AG20443 (cell line): ENCODE measurements at regions not wholly inside any gene's neighbourhood (a gene's known extent, or its start where the extent isn't known, plus 50 kb on each side); places are given as distances from the start of the nearest gene placed in this dataset.
"Not testable (repeated sequence)": the region's sequence is repeated elsewhere in the genome, so short reads cannot be mapped to it uniquely, and the experiment has no call there.

ENCODE experiments used
- DNase-seq: peaks from one replicate; pipeline ENCODE4 v3.0.0; 2012; ENCODE audit warnings: low spot score, mixed read lengths

DNA sequence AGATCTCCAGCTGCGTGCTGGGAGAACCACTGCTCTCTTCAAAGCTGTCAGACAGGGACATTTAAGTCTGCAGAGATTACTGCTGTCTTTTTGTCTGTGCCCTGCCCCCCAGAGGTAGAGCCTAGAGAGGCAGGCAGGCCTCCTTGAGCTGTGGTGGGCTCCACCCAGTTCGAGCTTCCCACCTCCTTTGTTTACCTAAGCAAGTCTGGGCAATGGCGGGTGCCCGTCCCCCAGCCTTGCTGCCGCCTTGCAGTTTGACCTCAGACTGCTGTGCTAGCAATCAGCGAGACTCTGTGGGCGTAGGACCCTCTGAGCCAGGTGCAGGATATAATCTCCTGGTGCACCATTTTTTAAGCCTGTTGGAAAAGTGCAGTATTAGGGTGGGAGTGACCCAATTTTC lies 128.6 kb downstream of the ACTR3 start:
- DNase-seq = not testable (repeated sequence)

DNA sequence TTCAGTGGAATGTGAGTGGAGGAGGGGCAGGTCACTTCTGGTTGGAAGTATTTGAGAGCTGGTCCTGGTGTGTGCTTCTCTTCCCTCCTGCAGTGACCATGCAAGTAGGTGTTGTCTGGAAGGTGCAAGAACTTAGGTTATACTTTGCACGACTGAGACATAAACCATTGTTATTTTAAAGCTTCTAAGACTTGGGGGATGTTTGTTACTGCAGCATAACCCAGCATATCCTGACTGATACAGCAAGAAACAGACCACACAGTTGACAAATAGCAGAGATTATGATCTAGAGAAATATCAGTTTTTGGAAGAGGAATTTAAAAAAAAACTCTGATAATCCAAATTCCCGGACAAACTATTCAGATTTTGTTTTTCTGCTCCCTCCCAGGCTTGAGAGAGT lies 130.8 kb downstream of the ACTR3 start:
- DNase-seq = no peak

GRCh38 chr2:114022360-114023085 lies 132.6 kb downstream of the ACTR3 start:
- DNase-seq = peak; percentile 47

GRCh38 chr2:114024326-114024725 lies 134.4 kb downstream of the ACTR3 start:
- DNase-seq = no peak

DNA sequence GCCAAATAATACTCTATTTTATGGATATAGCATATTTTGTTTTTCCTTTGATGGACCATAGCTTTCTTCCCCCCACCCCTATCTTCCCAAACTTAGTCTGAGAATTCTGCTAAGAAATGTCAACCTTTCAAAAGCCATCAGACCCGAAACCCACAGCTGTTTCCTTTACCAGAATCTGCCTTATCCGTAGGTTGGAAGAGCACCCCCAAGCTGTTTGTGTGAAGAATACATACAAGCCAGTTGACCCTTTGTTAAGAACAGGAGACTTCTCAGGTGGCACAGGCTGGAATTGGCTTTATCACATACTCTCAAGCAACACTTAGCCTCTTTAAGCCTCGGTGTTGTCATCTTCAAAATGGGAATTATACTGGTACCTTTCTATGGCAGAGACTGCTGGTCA lies 135.1 kb downstream of the ACTR3 start:
- no peak for DNase-seq

- DNase-seq = no peak
Measured at GRCh38 chr2:114027437-114027836, 137.5 kb downstream of the ACTR3 start.

- DNase-seq = no peak
Measured at GRCh38 chr2:114031605-114032505, 142.0 kb downstream of the ACTR3 start.

- DNase-seq = no peak
Measured at GRCh38 chr2:114032705-114033104, 142.8 kb downstream of the ACTR3 start.

DNA sequence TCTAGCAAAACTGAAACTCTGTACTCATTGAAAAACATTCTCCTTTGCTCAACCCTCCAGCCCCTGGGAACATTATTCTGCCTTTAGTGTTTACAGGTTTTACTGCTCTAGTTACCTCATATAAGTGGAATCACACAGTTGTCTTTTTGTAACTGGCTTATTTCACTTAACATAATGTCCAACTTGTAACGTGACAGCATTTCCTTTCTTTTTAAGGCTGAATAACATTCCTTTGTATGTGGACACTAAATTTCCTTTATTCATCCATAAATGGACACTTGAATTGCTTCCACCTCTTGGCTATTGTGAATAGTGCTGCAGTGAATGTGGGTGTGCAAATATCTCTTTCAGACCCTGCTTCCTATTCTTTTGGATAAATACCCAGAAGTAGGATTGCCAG lies 144.9 kb downstream of the ACTR3 start:
- no peak for DNase-seq

DNA sequence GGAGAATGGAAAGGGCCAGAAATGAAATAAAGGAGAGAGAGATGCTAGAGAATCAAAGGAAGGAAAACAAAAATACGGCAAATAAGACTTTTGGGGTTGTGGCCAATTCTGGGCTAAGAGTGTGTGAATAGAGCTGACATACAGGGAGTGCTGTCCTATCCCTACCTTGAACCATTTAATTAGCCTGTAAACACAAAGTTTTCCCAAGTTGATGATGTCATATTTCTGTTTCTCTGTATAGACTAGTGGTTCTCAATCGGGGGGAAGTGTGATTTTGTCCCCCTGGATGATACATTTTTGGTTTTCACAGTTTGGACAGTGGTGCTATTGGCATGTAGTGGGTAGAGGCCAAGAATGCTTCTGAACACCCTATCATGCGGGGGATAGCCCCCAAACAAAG lies 148.8 kb downstream of the ACTR3 start:
- no peak for DNase-seq

DNA sequence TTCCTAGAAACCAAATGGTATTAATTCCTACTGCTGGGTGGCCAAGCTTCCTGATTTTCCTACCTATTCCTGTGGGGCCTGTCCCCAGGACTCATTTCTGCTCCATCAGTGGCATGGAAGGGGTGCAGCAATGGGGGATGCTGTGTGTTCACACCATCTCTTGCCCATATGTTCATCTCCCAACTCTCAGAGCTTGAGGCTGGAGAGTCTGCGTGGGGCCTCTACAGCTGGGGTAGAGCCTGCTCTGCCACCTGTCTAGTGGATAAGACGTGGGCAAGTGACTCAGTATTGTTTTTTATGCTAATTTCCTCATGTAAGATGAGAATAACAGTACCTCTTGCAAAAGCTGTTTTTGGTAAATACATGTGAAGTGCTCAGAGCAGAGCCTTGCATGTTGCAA lies 149.8 kb downstream of the ACTR3 start:
- DNase-seq = no peak

DNA sequence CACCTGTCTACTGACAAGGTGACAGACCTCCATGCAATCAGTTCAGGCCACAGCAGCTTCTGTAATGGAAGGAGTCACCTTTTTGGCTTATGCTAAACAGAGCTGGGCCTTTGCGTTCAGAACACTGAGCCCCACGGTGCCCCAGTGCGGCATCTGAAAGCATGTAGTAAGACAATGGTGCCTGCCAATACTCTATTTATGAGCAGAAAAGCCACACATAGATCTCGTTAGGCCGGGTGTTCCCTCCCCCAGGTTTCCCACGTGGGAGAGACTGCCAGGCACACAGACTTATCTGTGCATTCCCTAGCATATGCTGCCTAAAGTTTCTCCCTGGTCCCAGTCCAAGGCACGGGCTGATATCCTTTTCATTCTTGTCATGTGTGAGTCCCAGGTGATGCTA lies 150.9 kb downstream of the ACTR3 start:
- DNase-seq = no peak

DNA sequence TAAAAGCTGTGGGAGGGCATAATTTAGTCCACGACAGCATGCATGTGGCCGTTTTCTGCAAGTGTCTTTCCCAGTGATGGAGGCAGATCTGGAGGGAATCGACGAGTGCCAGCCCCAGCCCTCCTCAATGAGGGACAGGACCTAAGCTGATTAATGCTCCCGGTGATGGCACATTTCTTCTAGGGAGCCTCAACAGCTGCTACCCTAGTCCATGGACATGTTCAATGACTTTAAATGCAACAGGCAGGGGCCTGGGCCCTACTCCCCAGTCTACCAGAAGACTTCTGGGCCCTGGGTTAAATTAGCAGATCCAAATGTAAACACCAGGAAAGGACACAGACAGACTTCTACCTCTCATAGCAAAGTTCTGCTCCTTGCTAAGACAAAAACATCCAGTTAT lies 155.1 kb downstream of the ACTR3 start:
- no peak for DNase-seq

DNA sequence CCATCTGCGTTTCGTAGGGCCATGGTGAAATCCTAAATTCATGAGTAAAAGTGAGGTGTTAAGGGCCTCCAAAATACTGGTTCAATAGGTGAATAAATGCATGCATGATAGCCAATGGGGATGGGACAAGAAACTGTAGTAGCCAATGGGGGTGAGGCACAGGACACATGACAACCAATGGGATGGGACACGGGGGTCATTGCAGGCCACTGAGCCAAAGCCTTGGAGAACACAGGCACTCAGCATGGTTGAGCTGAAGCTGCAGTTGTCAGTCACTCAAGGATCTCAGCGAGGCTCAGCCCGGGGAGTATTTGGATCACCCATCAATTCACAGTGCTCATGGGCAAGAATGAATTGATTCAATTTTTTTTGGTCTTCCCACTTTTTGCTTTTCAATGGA lies 156.5 kb downstream of the ACTR3 start:
- no peak for DNase-seq

DNA sequence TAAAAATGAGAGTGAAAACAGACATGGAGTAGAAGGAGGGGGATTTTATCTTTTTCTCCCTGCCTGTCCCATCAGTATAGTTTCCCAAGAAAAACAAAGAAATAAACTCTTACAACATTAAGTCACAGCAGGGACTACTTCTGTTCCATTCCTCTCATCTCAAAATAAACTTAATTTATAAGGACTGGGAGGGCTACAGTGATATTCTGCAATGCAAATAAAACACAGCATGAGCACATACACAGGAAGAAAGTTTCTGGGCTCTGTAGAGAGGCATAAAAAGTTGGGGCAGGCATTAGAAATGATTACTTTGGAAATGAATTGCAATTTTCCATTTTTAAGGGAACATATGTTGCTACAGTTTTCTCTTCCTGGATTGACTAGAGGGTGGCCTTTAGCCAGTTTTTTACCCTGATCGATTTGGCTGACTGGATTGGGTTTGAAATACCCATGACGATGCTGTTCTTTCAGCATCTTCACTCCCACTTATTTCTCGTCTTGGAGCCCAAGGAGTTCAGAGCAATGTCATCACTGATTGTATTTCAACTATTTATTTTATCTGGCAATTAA lies 157.1 kb downstream of the ACTR3 start:
- no peak for DNase-seq

- no peak for DNase-seq
Measured at GRCh38 chr2:114049280-114049679, 159.4 kb downstream of the ACTR3 start.

DNA sequence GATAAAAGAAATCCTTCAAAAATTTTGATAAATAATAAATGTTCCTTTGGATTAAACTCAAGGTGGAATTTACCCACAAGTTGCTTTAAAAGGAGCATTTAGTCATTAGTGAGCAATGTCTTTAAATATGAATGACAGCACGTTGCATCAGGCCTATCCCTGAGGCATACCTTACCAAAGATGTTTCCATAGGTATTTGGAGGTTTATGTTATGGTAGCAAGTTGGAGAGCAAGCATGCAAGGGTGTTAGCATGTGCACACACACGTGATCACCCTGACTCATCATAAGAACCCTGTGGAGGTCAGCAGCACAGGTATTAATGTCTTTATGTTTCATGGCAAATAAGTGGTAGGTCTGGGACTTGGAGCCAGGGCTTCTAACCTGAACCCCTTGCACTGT lies 159.9 kb downstream of the ACTR3 start:
- DNase-seq = no peak

DNA sequence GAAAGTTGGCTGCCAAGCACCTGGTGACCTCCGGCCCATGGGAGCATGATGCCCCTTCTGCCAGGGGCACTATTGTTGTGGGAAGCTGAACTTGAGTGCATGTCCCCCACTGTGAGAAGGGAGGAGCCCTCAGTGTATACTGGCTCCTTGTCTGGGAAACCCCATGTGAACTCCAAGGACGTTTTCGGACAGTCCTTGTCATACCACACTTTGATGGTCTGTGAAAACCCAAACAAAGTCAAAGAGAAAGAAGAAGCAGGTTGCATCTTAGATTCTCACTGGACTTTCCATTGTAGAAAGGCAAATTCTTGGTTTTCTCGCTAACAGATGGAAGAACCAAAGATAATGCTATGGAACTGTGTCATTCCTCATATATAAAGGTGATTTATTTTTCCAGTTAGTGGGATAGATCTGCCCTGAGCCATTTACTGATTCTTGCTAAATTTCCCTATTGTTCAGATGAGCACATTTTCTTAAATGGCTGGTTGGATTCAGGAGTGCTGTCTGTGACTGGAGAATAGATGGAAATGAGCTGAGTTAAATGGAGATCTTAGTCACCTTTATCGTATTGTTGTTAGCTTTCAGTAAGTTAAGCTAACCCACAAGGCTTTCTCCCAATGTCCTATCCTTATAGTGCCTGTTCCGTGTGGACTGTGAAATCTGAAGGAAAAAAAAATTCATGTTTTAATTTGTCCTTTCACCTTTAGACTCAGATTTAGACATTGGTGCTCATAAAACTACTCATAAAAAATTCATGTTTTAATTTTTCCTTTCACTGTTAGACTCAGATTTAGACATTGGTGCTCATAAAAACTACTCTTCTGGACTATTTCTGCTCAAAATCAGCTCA lies 166.6 kb downstream of the ACTR3 start:
- no peak for DNase-seq

DNA sequence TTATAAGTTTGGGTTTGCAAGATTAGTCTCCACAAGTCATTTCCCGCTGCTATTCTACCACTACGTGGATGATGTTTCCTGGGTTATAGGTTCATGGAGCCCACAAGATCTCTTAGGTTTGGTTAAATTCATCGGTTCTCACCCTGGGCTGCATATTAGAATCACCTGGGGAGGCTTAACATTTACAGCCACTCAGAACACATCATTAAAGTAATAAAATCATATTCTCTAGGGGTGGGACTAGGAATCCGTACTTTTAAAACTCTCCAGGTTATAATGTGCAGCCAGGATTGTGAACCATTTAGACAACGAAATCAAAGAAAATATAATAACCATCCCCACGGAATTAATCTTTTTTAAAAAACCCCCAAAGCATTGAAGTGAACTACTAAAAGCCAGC lies 167.7 kb downstream of the ACTR3 start:
- no peak for DNase-seq

DNA sequence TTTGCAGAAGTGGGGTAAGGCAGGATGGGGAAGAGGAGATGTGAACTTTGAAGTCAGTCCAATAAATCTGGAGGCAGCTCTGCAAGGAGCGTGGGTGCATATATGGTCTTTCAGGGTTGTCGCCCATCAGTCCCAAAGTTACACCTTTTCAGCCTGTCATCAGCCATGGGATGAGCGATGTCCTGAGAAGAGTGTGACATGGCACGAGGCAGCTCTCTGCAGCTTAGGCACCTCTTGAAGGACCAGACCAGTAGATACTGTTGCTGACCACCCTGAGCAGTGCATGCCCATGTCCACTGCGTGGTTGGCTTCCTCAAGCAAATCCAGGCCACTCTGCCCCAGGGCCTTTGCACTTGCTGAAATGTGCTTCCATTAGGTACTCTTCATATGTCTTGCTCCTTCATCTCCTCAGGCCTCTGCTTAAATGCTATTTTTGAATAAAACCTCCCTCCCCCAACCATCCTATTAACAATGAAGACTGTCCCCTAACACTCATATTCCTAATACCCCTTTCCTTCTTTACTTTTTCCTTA lies 171.7 kb downstream of the ACTR3 start:
- DNase-seq = no peak

- no peak for DNase-seq
Measured at GRCh38 chr2:114063346-114063745, 173.5 kb downstream of the ACTR3 start.

DNA sequence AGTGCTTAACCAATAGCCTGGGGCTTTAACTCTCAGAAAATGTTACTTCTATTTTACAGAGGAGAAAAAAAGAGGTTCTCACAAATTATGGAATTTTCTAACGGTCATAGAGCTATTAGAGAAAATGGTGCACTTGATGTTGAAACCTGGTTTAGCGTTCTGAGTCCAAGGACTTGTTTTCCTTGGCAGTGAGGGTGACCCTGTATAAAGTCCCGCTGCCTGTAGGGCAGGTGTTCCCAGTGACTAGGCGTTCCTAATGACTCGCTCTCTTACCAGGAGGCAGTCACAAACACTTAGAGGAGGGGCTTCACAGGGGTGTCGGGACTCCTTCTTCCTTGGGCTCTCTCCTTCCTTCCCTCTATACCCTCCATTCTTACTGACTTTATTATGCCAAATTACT lies 175.8 kb downstream of the ACTR3 start:
- no peak for DNase-seq
